GM21825 (cell line): ENCODE measurements at regions not wholly inside any gene's neighbourhood (a gene's known extent, or its start where the extent isn't known, plus 50 kb on each side); places are given as distances from the start of the nearest gene placed in this dataset.
"Not testable (repeated sequence)": the region's sequence is repeated elsewhere in the genome, so short reads cannot be mapped to it uniquely, and the experiment has no call there.

Experiments used
- ATAC-seq: cut with Tn5 transposase; IDR thresholded peaks from one replicate; pipeline ENCODE4 v1.9.1; 2021; ENCODE audit warnings: mild to moderate bottlenecking, moderate library complexity; ENCODE audit not compliant: unreplicated experiment

GRCh38 chr1:55535724-55536544, 320.8 kb upstream of the USP24 start:
- no peak for ATAC-seq

- no peak for ATAC-seq
Observed at GRCh38 chr1:55534565-55535121, 319.5 kb upstream of the USP24 start.

DNA sequence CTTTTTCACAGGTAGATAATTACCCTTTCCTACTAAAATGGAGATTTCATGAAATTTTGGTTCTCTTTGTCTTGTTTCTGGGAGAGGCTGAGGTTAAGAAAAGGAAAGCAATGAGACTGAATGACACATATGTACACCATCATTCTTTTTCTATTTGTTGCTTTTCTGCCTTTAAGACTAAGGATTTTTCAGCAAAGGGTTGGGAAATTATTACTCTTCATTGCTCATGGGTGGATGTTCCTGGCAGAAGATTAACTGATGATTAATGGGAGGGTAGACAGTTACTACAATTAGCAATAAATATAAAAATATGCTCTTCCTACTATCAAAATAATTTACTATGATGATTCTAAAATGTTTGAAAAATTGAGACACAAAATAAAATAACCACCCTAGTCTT, 316.5 kb upstream of the USP24 start:
- ATAC-seq, result no peak

- ATAC-seq, result no peak
Observed at GRCh38 chr1:55530749-55531478, 315.8 kb upstream of the USP24 start.

- no peak for ATAC-seq
Observed at GRCh38 chr1:55529017-55529416, 313.9 kb upstream of the USP24 start.

DNA sequence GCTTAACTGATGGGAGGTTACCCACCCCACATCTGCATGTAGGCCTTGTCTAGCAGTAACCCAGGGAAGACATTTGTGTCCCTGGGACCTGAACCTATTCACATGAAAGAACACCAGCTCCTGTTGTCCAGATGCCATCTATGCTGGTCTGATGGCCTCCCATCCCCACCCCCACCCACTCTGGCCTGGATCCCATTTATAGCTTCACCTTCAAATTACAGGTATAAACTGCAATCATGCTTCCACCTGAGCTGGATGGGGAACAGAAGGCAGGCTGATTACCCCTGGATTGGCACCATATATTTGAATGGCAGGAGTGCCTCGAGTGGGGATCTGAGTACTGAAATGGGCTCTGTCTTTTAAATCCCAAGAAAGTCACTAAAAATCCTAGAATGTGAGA, 312.7 kb upstream of the USP24 start:
- ATAC-seq, result no peak

GRCh38 chr1:55526716-55527115, 311.6 kb upstream of the USP24 start:
- ATAC-seq, result no peak

DNA sequence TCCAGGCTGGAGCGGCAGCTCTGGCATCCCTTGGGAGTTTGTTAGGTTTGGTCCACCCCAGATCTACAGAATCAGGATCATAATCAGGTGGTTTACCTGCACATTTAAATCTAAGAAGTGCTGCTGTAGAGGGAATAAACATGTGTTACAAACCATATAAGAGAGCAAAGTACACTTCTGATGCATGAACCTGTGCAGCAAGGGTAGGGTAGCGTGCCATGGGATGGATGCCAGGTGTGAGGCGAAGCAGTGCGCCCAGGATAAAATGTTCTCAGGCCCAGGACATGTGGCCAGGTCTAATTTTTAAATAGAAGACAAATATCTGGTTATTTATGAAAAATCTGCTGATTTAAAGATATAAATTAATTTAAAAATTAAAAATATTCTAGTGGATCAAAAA, 308.8 kb upstream of the USP24 start:
- no peak for ATAC-seq

DNA sequence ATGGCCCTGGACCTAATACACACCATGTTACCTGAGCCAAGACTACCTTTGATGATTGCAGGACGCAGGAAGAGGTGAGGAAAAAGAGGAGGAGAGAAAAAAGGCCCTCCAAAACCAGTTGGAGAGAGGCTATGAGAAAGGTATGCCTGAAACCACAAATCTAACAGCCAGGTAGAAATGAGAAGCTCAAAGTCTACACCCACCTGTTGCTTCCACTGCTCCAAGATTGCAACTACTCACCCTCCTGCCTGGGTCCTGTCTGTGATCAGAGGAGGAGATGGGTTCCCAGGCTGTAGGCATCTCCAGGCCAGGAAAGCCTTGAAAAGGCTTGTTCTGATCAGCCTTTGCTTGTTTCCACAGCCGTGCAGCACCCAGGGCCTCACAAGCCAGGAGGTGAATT, 307.8 kb upstream of the USP24 start:
- ATAC-seq, result no peak

GRCh38 chr1:55522353-55522903, 307.3 kb upstream of the USP24 start:
- no peak for ATAC-seq

DNA sequence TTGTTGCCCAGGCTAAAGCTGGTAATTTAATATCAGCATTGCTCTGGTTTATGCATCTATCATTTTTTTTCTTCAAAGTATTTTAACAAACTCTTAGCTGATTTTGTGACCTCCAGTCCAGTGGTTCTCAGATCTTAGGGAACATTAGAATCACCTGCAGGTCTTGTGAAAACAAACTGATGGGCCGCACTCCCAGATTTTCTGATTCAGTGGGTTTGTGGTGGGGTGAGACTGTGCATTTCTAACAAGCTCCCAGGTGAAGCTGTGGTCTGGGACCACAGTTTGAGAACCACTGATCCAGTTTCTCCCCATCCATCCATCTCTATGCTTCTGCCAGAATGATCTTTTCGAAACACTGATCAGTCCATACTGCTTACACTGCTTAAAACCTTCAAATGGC, 305.7 kb upstream of the USP24 start:
- no peak for ATAC-seq

- ATAC-seq, result no peak
Observed at GRCh38 chr1:55519937-55520683, 304.9 kb upstream of the USP24 start.

GRCh38 chr1:55519276-55519675, 304.1 kb upstream of the USP24 start:
- ATAC-seq, result no peak

- ATAC-seq, result no peak
Observed at GRCh38 chr1:55517036-55517435, 301.9 kb upstream of the USP24 start.

GRCh38 chr1:55514571-55514970, 299.4 kb upstream of the USP24 start:
- ATAC-seq, result not testable (repeated sequence)

DNA sequence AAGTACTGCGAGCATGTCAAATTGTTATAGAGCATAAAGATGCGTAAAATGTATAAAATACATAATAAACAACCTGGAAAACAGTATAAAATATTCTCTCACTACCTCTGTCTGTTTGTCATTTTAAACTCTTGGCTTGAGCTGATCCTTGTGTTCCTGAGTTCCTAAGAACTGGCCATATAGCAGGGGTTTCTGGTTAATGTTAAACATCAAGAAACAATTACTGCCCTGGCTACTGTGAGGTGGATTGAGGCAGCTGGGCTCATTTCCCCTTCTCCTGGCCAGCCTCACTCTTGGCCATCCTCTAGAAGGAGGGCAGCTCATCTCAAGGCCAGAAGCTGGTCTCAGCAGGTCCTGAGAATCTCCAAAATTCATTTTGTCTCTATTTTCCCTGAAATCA, 297.3 kb upstream of the USP24 start:
- no peak for ATAC-seq

DNA sequence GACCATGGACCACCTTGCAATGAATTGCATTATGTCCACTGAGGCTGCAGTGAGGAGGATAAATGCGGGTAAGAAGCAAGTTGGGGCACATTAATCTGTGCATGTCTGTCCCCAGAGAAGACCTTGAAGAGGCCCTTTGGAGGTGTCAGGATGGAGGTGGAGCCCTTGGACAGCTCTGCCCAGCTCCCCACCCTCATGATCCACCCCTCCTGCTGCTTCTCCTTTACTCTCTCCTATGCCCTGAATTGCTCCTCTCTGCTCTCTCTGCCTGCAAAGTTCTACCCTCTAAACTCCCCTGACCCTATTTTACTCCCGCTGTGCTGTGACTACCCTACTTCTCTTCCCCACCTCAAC, 292.4 kb upstream of the USP24 start:
- no peak for ATAC-seq

DNA sequence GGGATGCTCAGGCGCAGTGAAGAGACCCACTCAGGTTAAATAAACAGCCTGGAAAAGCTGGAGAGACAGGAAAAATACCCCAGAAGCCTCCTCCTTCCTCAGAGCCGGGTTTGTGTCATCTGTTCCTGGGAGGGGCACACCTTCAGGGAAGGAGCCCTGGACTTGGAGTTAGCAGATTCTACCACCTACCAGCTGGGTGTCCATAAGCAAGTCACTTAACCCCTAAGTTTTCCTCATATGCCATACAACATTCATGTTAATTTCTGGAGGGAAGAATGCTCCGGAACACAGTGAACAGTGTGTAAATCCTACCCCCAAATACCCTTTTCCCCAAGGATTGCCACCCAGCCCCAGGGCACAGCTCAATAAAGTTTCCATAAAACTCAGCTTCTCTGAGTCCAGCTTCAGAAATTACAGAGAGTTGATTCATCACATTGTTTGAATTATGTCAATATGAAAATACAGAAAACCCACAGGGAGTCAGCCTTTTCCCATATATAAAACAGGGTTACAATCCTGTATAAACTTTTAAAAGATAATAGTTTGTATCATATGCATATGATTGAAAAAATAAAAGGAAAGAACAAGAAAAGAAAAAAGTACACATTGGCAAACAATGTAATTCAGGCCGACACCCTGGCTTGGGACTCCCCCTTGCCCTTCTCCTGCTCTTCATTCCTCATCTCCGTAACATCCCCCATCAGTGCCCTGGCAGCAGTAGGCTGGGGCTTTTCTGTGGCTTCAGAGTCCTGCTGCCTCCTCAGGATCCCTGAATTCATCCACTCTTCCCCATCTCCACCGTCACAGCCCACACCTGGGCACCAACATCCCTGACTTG, 291.8 kb upstream of the USP24 start:
- ATAC-seq, result no peak

DNA sequence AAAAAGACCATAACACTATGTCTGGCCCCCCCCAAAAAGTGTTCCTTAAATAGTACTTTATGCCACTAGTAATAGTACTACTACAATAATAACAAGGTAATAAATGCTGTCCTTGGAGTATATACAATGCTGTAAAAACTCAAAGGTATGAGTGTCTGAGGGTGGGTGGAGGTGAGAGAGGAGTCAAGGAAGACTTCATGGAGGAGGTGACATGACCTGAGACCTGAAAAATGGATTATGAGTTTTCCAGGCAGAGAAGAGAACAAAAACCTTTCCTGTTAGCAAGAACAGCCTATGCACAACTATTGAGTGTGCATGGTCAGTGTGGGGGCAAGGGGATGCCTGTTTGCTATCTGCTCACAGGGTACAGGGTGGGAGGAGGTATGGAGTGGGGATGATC, 290.2 kb upstream of the USP24 start:
- no peak for ATAC-seq

- no peak for ATAC-seq
Observed at GRCh38 chr1:55504306-55504731, 289.2 kb upstream of the USP24 start.
